OCI-LY3 (cell line): ENCODE measurements at regions not wholly inside any gene's neighbourhood (a gene's known extent, or its start where the extent isn't known, plus 50 kb on each side); places are given as distances from the start of the nearest gene placed in this dataset.

ENCODE experiments used
- H2AFZ ChIP-seq: fragments of 200-600, 300-600 bp; shearing (Covaris generic); 2 replicates; pipeline ENCODE4 v1.6.0; 2014; ENCODE audit warnings: antibody characterized with exemption, low read depth, low read length
- H3K27ac ChIP-seq: fragments of 200-600, 300-600 bp; sonication (generic); 2 replicates; pipeline ENCODE4 v1.5.1; 2014; ENCODE audit warnings: mild to moderate bottlenecking, low read length, moderate library complexity, mixed read lengths
- H3K27me3 ChIP-seq: fragments of 200-600, 300-600 bp; sonication (generic); 2 replicates; pipeline ENCODE4 v1.6.1; 2014; ENCODE audit warnings: low read depth, low read length, mixed read lengths
- H3K36me3 ChIP-seq: fragments of 200-600, 300-600 bp; sonication (generic); replicated peaks from 2 replicates; pipeline ENCODE3; 2014; ENCODE audit warnings: low read depth, low read length, mixed read lengths
- H3K4me1 ChIP-seq: fragments of 300-600, 200-600 bp; sonication (generic); 2 replicates; pipeline ENCODE4 v1.6.1; 2014; ENCODE audit warnings: low read length, mixed read lengths
- H3K4me2 ChIP-seq: fragments of 200-600, 300-600 bp; sonication (generic); 2 replicates; pipeline ENCODE4 v1.6.1; 2014; ENCODE audit warnings: low read length, mixed read lengths
- H3K4me3 ChIP-seq: fragments of 300-600, 200-600 bp; sonication (generic); 2 replicates; pipeline ENCODE4 v1.5.1; 2014; ENCODE audit warnings: antibody characterized with exemption, mild to moderate bottlenecking, low read length, moderate library complexity
- H3K79me2 ChIP-seq: fragments of 300-600, 200-600 bp; shearing (Covaris generic); 2 replicates; pipeline ENCODE4 v1.6.1; 2014; ENCODE audit warnings: mild to moderate bottlenecking, low read length, mixed read lengths
- H3K9ac ChIP-seq: fragments of 300-600, 200-600 bp; shearing (Covaris generic); 2 replicates; pipeline ENCODE4 v1.6.0; 2014; ENCODE audit warnings: mild to moderate bottlenecking, low read length, moderate library complexity
- H3K9me3 ChIP-seq: fragments of 200-600, 300-600 bp; shearing (Covaris generic); 2 replicates; pipeline ENCODE4 v1.6.1; 2014; ENCODE audit warnings: low read length, mixed read lengths; ENCODE audit not compliant: insufficient read depth
- H4K20me1 ChIP-seq: fragments of 200-600, 300-600 bp; sonication (generic); 2 replicates; pipeline ENCODE4 v1.6.1; 2016; ENCODE audit warnings: low read length, mixed read lengths; ENCODE audit not compliant: insufficient read depth
- EZH2phosphoT487 ChIP-seq: fragments of 200-600 bp; shearing (Covaris generic); IDR thresholded peaks from 2 replicates; pipeline ENCODE4 v1.6.1; 2018; ENCODE audit warnings: antibody characterized with exemption, mixed run types, low read depth
- TF ChIP-seq, protein P1 (sequence below): fragments of 200-600, 300-600 bp; sonication (generic); IDR thresholded peaks from 2 replicates; pipeline ENCODE4 v1.5.1; 2014; ENCODE audit warnings: antibody characterized with exemption, low read length, low read depth

- Histone ChIP-seq H3K4me3 (no peak overlapping the region), H3K36me3 (no peaks in the 10 kb centered on the region), H3K27ac (no peak overlapping the region), H3K79me2 (no peaks in the 10 kb centered on the region), H3K9ac (no peak overlapping the region), H3K9me3 (no peaks in the 10 kb centered on the region), H3K4me1 (peaks cover 2% of the 10 kb centered on the region; the same call in 1 of the 2 replicates), H3K27me3 (no peaks in the 10 kb centered on the region), H2AFZ (no peak overlapping the region), H3K4me2 (no peak overlapping the region), H4K20me1 (no peaks in the 10 kb centered on the region)
- no peak for TF ChIP-seq EZH2phosphoT487
- TF ChIP-seq, protein P1, sequence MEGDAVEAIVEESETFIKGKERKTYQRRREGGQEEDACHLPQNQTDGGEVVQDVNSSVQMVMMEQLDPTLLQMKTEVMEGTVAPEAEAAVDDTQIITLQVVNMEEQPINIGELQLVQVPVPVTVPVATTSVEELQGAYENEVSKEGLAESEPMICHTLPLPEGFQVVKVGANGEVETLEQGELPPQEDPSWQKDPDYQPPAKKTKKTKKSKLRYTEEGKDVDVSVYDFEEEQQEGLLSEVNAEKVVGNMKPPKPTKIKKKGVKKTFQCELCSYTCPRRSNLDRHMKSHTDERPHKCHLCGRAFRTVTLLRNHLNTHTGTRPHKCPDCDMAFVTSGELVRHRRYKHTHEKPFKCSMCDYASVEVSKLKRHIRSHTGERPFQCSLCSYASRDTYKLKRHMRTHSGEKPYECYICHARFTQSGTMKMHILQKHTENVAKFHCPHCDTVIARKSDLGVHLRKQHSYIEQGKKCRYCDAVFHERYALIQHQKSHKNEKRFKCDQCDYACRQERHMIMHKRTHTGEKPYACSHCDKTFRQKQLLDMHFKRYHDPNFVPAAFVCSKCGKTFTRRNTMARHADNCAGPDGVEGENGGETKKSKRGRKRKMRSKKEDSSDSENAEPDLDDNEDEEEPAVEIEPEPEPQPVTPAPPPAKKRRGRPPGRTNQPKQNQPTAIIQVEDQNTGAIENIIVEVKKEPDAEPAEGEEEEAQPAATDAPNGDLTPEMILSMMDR: no peak
These were observed 234.5 kb upstream of the GAP43 start for GRCh38 chr3:115388811-115389210.

DNA sequence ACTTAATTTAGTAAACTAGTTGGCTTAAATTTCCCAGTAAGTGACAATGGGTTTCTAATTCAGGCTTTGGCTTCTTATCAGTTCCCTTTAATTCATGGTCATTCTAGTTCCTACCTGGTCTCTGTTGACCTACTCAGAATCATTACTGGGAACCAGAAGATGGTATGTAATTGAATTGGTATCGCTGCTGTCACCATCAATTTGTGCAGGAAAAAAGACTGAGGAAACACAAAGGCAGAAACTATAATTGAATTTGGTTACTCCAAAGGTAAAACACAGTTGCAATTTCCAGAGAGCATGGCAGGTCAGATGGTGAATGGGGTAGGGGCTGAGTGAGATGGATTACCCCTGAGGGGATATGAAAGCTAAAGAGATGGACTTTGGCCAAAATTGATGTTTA is 226.5 kb upstream of the GAP43 start:
- Histone ChIP-seq H3K79me2 (no peaks in the 10 kb centered on the region), H4K20me1 (no peaks in the 10 kb centered on the region), H3K27me3 (no peaks in the 10 kb centered on the region), H3K4me1 (peaks cover 2% of the 10 kb centered on the region; the same call in 1 of the 2 replicates), H3K27ac (no peak overlapping the region), H3K9me3 (no peaks in the 10 kb centered on the region), H3K36me3 (no peaks in the 10 kb centered on the region), H2AFZ (no peak overlapping the region), H3K4me3 (no peak overlapping the region), H3K4me2 (no peak overlapping the region), H3K9ac (no peak overlapping the region)
- TF ChIP-seq, protein P1: no peak
- no peak for TF ChIP-seq EZH2phosphoT487

DNA sequence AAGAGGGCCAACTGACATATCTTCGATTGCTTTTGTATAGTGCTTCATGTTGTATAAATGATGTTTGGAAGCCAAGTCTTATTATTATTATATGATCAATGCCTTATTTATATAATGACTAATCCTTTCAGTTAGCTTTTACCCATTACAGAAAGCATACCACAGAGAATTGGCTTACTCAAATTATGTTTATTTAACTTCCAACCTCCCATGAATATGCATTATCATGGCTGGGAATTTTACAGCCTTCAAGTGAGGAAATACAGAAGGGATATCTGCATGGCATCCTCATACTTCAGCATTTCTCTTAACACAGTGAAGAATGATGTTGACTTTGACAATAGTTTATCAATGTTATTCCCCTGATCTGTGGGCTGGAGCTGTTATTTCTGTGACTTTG is 225.9 kb upstream of the GAP43 start:
- Histone ChIP-seq H3K27me3 (no peaks in the 10 kb centered on the region), H3K36me3 (no peaks in the 10 kb centered on the region), H3K4me2 (no peak overlapping the region), H3K79me2 (no peaks in the 10 kb centered on the region), H2AFZ (no peak overlapping the region), H3K4me1 (peaks cover 2% of the 10 kb centered on the region; the same call in 1 of the 2 replicates), H3K4me3 (no peak overlapping the region), H3K9me3 (no peaks in the 10 kb centered on the region), H4K20me1 (no peaks in the 10 kb centered on the region), H3K27ac (no peak overlapping the region), H3K9ac (no peak overlapping the region)
- TF ChIP-seq, protein P1: no peak
- no peak for TF ChIP-seq EZH2phosphoT487

- H3K4me3 ChIP-seq: no peak overlapping the region
- H3K9me3 ChIP-seq: no peaks in the 10 kb centered on the region
- H3K9ac ChIP-seq: no peak overlapping the region
- H4K20me1 ChIP-seq: no peaks in the 10 kb centered on the region
- no peak overlapping the region for H2AFZ ChIP-seq
- peaks cover under 1% of the 10 kb centered on the region; the same call in 1 of the 2 replicates for H3K4me1 ChIP-seq
- H3K4me2 ChIP-seq: no peak overlapping the region
- H3K27ac ChIP-seq: no peak overlapping the region
- TF ChIP-seq, protein P1: no peak
- no peak for TF ChIP-seq EZH2phosphoT487
- H3K27me3 ChIP-seq: no peaks in the 10 kb centered on the region
- H3K36me3 ChIP-seq: no peaks in the 10 kb centered on the region
- H3K79me2 ChIP-seq: no peaks in the 10 kb centered on the region
These were observed 224.8 kb upstream of the GAP43 start for GRCh38 chr3:115398506-115398905.
